ENCODE measurements at regions not wholly inside any gene's neighbourhood (a gene's known extent, or its start where the extent isn't known, plus 50 kb on each side); places are given as distances from the start of the nearest gene placed in this dataset.

DNA sequence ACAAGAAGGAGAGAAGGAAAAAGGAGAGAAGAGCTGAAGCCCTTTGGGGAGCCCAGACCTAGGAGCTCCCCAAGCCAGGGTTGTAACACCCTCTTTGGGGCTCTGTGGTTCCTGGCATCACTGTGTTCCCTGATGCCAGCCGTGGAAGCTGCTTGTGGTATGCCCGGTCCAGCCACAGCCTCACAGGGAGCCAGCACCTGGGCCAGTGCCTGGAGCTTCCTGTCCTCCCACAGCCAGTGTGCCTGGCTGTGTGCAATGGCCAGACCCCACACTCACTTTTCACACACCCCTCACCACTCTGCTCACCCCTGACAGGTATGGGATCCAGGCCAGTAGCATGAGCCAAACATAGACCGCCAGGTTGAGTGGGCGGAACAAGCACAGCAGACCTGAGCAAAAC, 834.7 kb downstream of the FLRT2 start:
- no peak overlapping the region for H2AFZ ChIP-seq (ENCODE audit: control insufficient read depth, low read depth, low read length)
- intact Hi-C loops (cut with micrococcal nuclease; ENCODE audit: unreplicated experiment) (no loop called here), in situ Hi-C loops (cut with MboI) (no loop called here)
- ChIA-PET SMC1A (ENCODE audit: uncharacterized antibody, unreplicated experiment) (no interaction called here), POLR2A (no interaction called here), CTCF (no interaction called here), RAD21 (ENCODE audit: unreplicated experiment) (no interaction called here)
- TF ChIP-seq RCOR1 (conservative IDR thresholded peaks at IDR 0.05; ENCODE audit: low read depth, low read length): no peak
- no peaks in the 10 kb centered on the region for H4K20me1 ChIP-seq (ENCODE audit: control insufficient read depth, insufficient read depth)
- no peaks in the 10 kb centered on the region for H3K27me3 ChIP-seq (replicated peaks in 1 of 2; ENCODE audit: control insufficient read depth in 2 of 2, insufficient read depth in 2 of 2, low read length in 1 of 2)
- FAIRE-seq (no peak), DNase-seq (ENCODE audit: low read depth, low spot score) (no peak), ATAC-seq (no peak)
- no peaks in the 10 kb centered on the region; the same call in 1 of the 3 replicates for H3K9me3 ChIP-seq (replicated peaks; ENCODE audit: control insufficient read depth, insufficient read depth, low read length)
- H3K79me2 ChIP-seq (ENCODE audit: control insufficient read depth, insufficient read depth, low read length): no peaks in the 10 kb centered on the region
- no TSS peak for BruUV-seq (replicated peaks)
- no peaks in the 10 kb centered on the region for H3K4me1 ChIP-seq (ENCODE audit: control insufficient read depth, insufficient read depth, low read length)
- no peak overlapping the region for H3K27ac ChIP-seq (ENCODE audit: control insufficient read depth, insufficient read depth)
- H3K36me3 ChIP-seq (ENCODE audit: control insufficient read depth in 2 of 2, insufficient read depth in 2 of 2, low read length in 1 of 2): no peaks in the 10 kb centered on the region
- H3K9ac ChIP-seq (ENCODE audit: control insufficient read depth, insufficient read depth, low read length): no peak overlapping the region
- no peak overlapping the region for H3K4me2 ChIP-seq (ENCODE audit: control insufficient read depth, insufficient read depth)
- no peak overlapping the region for H3K4me3 ChIP-seq
- WGBS (ENCODE audit: insufficient coverage, insufficient replicate concordance, low lambda C conversion rate, missing lambda C conversion rate): 30% methylated on average over 4 of the region's 4 CpGs

GRCh38 chr14:86363576-86363975, 833.6 kb downstream of the FLRT2 start:
- Histone ChIP-seq H3K27me3 (replicated peaks in 1 of 2; ENCODE audit: control insufficient read depth in 2 of 2, insufficient read depth in 2 of 2, low read length in 1 of 2) (no peaks in the 10 kb centered on the region), H3K9ac (ENCODE audit: control insufficient read depth, insufficient read depth, low read length) (no peak overlapping the region), H3K4me2 (ENCODE audit: control insufficient read depth, insufficient read depth) (no peak overlapping the region), H3K9me3 (replicated peaks; ENCODE audit: control insufficient read depth, insufficient read depth, low read length) (no peaks in the 10 kb centered on the region; the same call in 1 of the 3 replicates), H3K36me3 (ENCODE audit: control insufficient read depth in 2 of 2, insufficient read depth in 2 of 2, low read length in 1 of 2) (no peaks in the 10 kb centered on the region), H3K27ac (ENCODE audit: control insufficient read depth, insufficient read depth) (no peak overlapping the region), H3K4me3 (no peak overlapping the region), H4K20me1 (ENCODE audit: control insufficient read depth, insufficient read depth) (no peaks in the 10 kb centered on the region), H3K4me1 (ENCODE audit: control insufficient read depth, insufficient read depth, low read length) (no peaks in the 10 kb centered on the region), H3K79me2 (ENCODE audit: control insufficient read depth, insufficient read depth, low read length) (no peaks in the 10 kb centered on the region), H2AFZ (ENCODE audit: control insufficient read depth, low read depth, low read length) (no peak overlapping the region)
- in situ Hi-C loops (cut with MboI) (no loop called here), intact Hi-C loops (cut with micrococcal nuclease; ENCODE audit: unreplicated experiment) (no loop called here)
- no peak for DNase-seq (ENCODE audit: low read depth, low spot score)
- CTCF ChIA-PET: no interaction called here
- 12% methylated on average over 1 of the region's 1 CpG for WGBS (ENCODE audit: insufficient coverage, insufficient replicate concordance, low lambda C conversion rate, missing lambda C conversion rate)
- BruUV-seq (replicated peaks): no TSS peak
- POLR2A ChIA-PET: interaction anchor here (0.6 kb wide), 1 partner anchor 339 kb away, joined by 3 read pairs; no protein-coding TSS in a partner anchor
- RAD21 ChIA-PET (ENCODE audit: unreplicated experiment): no interaction called here
- SMC1A ChIA-PET (ENCODE audit: uncharacterized antibody, unreplicated experiment): no interaction called here
- no peak for ATAC-seq
- no peak for FAIRE-seq
- TF ChIP-seq SP1 (IDR thresholded peaks at IDR 0.05; ENCODE audit: low read depth, low read length) (no peak), TAF1 (IDR thresholded peaks at IDR 0.05; ENCODE audit: borderline replicate concordance, low read depth, low read length) (no peak), NRF1 (conservative IDR thresholded peaks at IDR 0.05; ENCODE audit: low read depth, low read length) (no peak), ZNF384 (IDR thresholded peaks at IDR 0.05; ENCODE audit: borderline replicate concordance, low read depth, low read length) (no peak), RUNX3 (IDR thresholded peaks at IDR 0.05; ENCODE audit: low read length) (no peak), TCF7 (IDR thresholded peaks at IDR 0.05; ENCODE audit: borderline replicate concordance) (no peak), CEBPZ (IDR thresholded peaks at IDR 0.05; ENCODE audit: low read depth, low read length) (no peak), HDAC2 (IDR thresholded peaks at IDR 0.05) (no peak), MYC (IDR thresholded peaks at IDR 0.05; ENCODE audit: insufficient read depth, insufficient read length, insufficient replicate concordance, low read length, severe bottlenecking) (no peak), DPF2 (IDR thresholded peaks at IDR 0.05) (no peak)
- TF ChIP-seq, protein P1, sequence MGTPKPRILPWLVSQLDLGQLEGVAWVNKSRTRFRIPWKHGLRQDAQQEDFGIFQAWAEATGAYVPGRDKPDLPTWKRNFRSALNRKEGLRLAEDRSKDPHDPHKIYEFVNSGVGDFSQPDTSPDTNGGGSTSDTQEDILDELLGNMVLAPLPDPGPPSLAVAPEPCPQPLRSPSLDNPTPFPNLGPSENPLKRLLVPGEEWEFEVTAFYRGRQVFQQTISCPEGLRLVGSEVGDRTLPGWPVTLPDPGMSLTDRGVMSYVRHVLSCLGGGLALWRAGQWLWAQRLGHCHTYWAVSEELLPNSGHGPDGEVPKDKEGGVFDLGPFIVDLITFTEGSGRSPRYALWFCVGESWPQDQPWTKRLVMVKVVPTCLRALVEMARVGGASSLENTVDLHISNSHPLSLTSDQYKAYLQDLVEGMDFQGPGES (IDR thresholded peaks at IDR 0.05): no peak
- TF ChIP-seq, protein P2, sequence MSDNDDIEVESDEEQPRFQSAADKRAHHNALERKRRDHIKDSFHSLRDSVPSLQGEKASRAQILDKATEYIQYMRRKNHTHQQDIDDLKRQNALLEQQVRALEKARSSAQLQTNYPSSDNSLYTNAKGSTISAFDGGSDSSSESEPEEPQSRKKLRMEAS (IDR thresholded peaks at IDR 0.05; ENCODE audit: low read depth, low read length): no peak
- TF ChIP-seq, protein P3, sequence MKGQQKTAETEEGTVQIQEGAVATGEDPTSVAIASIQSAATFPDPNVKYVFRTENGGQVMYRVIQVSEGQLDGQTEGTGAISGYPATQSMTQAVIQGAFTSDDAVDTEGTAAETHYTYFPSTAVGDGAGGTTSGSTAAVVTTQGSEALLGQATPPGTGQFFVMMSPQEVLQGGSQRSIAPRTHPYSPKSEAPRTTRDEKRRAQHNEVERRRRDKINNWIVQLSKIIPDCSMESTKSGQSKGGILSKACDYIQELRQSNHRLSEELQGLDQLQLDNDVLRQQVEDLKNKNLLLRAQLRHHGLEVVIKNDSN (IDR thresholded peaks at IDR 0.05; ENCODE audit: borderline replicate concordance, extremely low read length, insufficient read depth, low read depth, low read length): no peak
